ENCODE measurements at regions not wholly inside any gene's neighbourhood (a gene's known extent, or its start where the extent isn't known, plus 50 kb on each side); places are given as distances from the start of the nearest gene placed in this dataset.

DNA sequence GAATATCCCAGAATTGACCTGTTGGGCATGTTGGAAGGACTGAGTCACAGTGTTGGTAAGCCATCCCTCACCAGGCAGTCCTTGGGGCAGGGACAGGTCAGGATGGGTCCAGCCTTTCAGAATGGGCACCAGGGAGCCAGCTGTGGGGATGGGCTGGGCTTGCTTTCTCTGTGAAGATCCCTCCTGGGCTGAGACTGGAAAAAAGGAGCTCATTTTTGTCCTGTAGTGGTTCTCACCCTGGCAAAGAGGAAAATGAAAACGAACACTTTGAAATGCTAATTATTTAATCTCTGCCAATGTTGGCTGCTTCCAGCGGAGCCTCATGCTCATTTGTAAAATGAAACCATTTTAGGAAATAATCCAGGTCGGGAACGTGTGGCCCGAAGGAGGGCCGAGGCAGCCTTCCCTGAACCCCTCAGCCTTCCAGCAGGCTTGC is 237.5 kb upstream of the SALL1 start:
- TF ChIP-seq FOXP2 (optimal IDR thresholded peaks at IDR 0.05; ENCODE audit: control extremely low read depth, extremely low read length, insufficient read depth) (no peak), POLR2AphosphoS5 (IDR thresholded peaks at IDR 0.05; ENCODE audit: borderline replicate concordance, low read depth, low read length) (no peak), EZH2 (IDR thresholded peaks at IDR 0.05) (no peak)

Measured in SK-N-MC (cell line).